GM12865 (cell line): ENCODE measurements at regions not wholly inside any gene's neighbourhood (a gene's known extent, or its start where the extent isn't known, plus 50 kb on each side); places are given as distances from the start of the nearest gene placed in this dataset.

ENCODE experiments used
- DNase-seq: peaks from one replicate; pipeline ENCODE4 v3.0.0; 2010; ENCODE audit warnings: low read depth
- H3K4me3 ChIP-seq: 2 replicates; pipeline ENCODE4 v1.5.1; 2011; ENCODE audit warnings: mild to moderate bottlenecking, low read depth, low read length, control low read depth
- CTCF ChIP-seq: IDR thresholded peaks from 2 replicates; pipeline ENCODE4 v1.5.1; 2011; ENCODE audit warnings: low read length, control low read depth, low read depth, inconsistent platforms; ENCODE audit not compliant: insufficient read depth; ENCODE audit errors: missing control alignments

- H3K4me3 ChIP-seq = no peak overlapping the region
- no peak for TF ChIP-seq CTCF
- DNase-seq = no peak
These were observed 387.3 kb downstream of the PCDH17 start for GRCh38 chr13:58018865-58019264.

GRCh38 chr13:58024103-58024502, 392.6 kb downstream of the PCDH17 start:
- no peak for TF ChIP-seq CTCF
- no peak overlapping the region for H3K4me3 ChIP-seq
- no peak for DNase-seq

GRCh38 chr13:58025821-58026220, 394.3 kb downstream of the PCDH17 start:
- no peak overlapping the region for H3K4me3 ChIP-seq
- no peak for DNase-seq
- no peak for TF ChIP-seq CTCF

GRCh38 chr13:58032676-58033460, 401.3 kb downstream of the PCDH17 start:
- DNase-seq = no peak

GRCh38 chr13:58043971-58044370, 412.4 kb downstream of the PCDH17 start:
- H3K4me3 ChIP-seq = no peak overlapping the region
- no peak for DNase-seq
- no peak for TF ChIP-seq CTCF

More at GRCh38 chr13:58032676-58033460, 401.3 kb downstream of the PCDH17 start:
- TF ChIP-seq CTCF = no peak
- no peak overlapping the region for H3K4me3 ChIP-seq

- TF ChIP-seq CTCF = no peak
- no peak for DNase-seq
- H3K4me3 ChIP-seq = no peak overlapping the region
These were observed 417.1 kb downstream of the PCDH17 start for GRCh38 chr13:58048670-58049069.

GRCh38 chr13:58051396-58051795, 419.9 kb downstream of the PCDH17 start:
- no peak overlapping the region for H3K4me3 ChIP-seq
- DNase-seq = no peak
- TF ChIP-seq CTCF = no peak
